DOHH2 (cell line): ENCODE measurements at regions not wholly inside any gene's neighbourhood (a gene's known extent, or its start where the extent isn't known, plus 50 kb on each side); places are given as distances from the start of the nearest gene placed in this dataset.

Experiments
- H3F3A ChIP-seq: fragments of 200-600 bp; sonication (generic), shearing (Covaris generic); 2 replicates; pipeline ENCODE4 v1.6.0; 2016; ENCODE audit warnings: antibody characterized with exemption, mild to moderate bottlenecking; ENCODE audit not compliant: control insufficient read depth, insufficient read depth
- H3K27ac ChIP-seq: fragments of 200-600 bp; sonication (generic); 2 replicates; pipeline ENCODE4 v1.5.1; 2014; ENCODE audit warnings: low read depth, mild to moderate bottlenecking, low read length, moderate library complexity
- H3K27me3 ChIP-seq: fragments of 200-600 bp; sonication (generic); 2 replicates; pipeline ENCODE4 v1.6.1; 2014; ENCODE audit warnings: mild to moderate bottlenecking, low read length, mixed read lengths; ENCODE audit not compliant: control insufficient read depth
- H3K36me3 ChIP-seq: fragments of 200-600 bp; sonication (generic); 2 replicates; pipeline ENCODE4 v1.6.1; 2014; ENCODE audit warnings: mild to moderate bottlenecking, low read length, moderate library complexity, mixed read lengths; ENCODE audit not compliant: control insufficient read depth
- H3K4me1 ChIP-seq: fragments of 200-600 bp; sonication (generic); 2 replicates; pipeline ENCODE4 v1.6.1; 2014; ENCODE audit warnings: mild to moderate bottlenecking, low read length, mixed read lengths; ENCODE audit not compliant: control insufficient read depth
- H3K4me2 ChIP-seq: fragments of 200-600 bp; sonication (generic); 2 replicates; pipeline ENCODE4 v1.6.0; 2014; ENCODE audit warnings: mild to moderate bottlenecking, low read length, moderate library complexity
- H3K4me3 ChIP-seq: fragments of 200-600 bp; sonication (generic); 2 replicates; pipeline ENCODE4 v1.5.1; 2014; ENCODE audit warnings: mild to moderate bottlenecking, low read length, mixed read lengths
- H3K79me2 ChIP-seq: fragments of 200-600 bp; sonication (generic); 2 replicates; pipeline ENCODE4 v1.6.1; 2014; ENCODE audit warnings: mild to moderate bottlenecking, low read length, mixed read lengths; ENCODE audit not compliant: control insufficient read depth
- H3K9me2 ChIP-seq: fragments of 200-600 bp; sonication (generic); replicated peaks from 2 replicates; pipeline ENCODE4 v1.6.1; 2014; ENCODE audit warnings: mild to moderate bottlenecking, low read length, mixed read lengths; ENCODE audit not compliant: control insufficient read depth
- H3K9me3 ChIP-seq: fragments of 200-600 bp; sonication (generic); 2 replicates; pipeline ENCODE4 v1.6.1; 2014; ENCODE audit warnings: antibody characterized with exemption, low read length, mixed read lengths; ENCODE audit not compliant: control insufficient read depth, insufficient read depth
- H4K20me1 ChIP-seq: fragments of 200-600 bp; sonication (generic); 2 replicates; pipeline ENCODE4 v1.6.0; 2014; ENCODE audit warnings: low read depth, mild to moderate bottlenecking, antibody characterized with exemption, low read length, moderate library complexity; ENCODE audit not compliant: control insufficient read depth, insufficient read depth
- EZH2phosphoT487 ChIP-seq: fragments of 200-600 bp; sonication (generic); IDR thresholded peaks from 2 replicates; pipeline ENCODE4 v1.6.1; 2017; ENCODE audit warnings: borderline replicate concordance, mild to moderate bottlenecking, antibody characterized with exemption, low read length, moderate library complexity, mixed read lengths
- TF ChIP-seq, protein P1 (sequence below): fragments of 200-600 bp; sonication (generic); IDR thresholded peaks from one replicate; pipeline ENCODE4 v1.5.1; 2014; ENCODE audit warnings: antibody characterized with exemption, mild to moderate bottlenecking, low read depth, low read length; ENCODE audit not compliant: poor library complexity, severe bottlenecking

DNA sequence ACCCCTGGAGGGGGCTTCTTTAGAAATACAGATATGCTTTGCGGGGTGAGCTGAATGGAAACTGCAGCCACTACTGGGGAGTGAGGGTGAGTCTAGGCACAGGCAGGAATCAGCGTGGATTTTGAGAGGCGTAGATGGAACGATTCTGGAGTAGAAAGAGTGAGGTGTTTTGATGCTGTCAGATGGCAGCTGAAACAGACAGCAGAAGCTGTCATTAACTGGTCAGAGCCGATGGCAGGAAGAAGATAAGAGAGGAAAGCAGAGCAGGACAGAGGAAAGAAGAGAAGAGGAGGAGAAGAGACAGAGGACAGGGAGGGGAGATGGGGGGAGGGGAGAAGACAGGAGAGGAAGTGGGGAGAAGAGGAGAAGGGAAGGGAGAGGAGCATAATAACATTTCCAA, 138.5 kb downstream of the LRIG2 start:
- H3K27ac ChIP-seq: no peak overlapping the region
- H3K9me2 ChIP-seq: no peaks in the 10 kb centered on the region
- no peaks in the 10 kb centered on the region for H4K20me1 ChIP-seq
- H3K4me3 ChIP-seq: no peak overlapping the region
- H3K9me3 ChIP-seq: no peaks in the 10 kb centered on the region
- no peaks in the 10 kb centered on the region for H3K79me2 ChIP-seq
- H3K27me3 ChIP-seq: peaks cover 6% of the 10 kb centered on the region; the same call in 1 of the 2 replicates
- H3K36me3 ChIP-seq: no peaks in the 10 kb centered on the region
- H3F3A ChIP-seq: no peaks in the 10 kb centered on the region
- H3K4me2 ChIP-seq: no peak overlapping the region
- no peak for TF ChIP-seq EZH2phosphoT487
- TF ChIP-seq, protein P1, sequence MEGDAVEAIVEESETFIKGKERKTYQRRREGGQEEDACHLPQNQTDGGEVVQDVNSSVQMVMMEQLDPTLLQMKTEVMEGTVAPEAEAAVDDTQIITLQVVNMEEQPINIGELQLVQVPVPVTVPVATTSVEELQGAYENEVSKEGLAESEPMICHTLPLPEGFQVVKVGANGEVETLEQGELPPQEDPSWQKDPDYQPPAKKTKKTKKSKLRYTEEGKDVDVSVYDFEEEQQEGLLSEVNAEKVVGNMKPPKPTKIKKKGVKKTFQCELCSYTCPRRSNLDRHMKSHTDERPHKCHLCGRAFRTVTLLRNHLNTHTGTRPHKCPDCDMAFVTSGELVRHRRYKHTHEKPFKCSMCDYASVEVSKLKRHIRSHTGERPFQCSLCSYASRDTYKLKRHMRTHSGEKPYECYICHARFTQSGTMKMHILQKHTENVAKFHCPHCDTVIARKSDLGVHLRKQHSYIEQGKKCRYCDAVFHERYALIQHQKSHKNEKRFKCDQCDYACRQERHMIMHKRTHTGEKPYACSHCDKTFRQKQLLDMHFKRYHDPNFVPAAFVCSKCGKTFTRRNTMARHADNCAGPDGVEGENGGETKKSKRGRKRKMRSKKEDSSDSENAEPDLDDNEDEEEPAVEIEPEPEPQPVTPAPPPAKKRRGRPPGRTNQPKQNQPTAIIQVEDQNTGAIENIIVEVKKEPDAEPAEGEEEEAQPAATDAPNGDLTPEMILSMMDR: no peak
- H3K4me1 ChIP-seq: no peaks in the 10 kb centered on the region

DNA sequence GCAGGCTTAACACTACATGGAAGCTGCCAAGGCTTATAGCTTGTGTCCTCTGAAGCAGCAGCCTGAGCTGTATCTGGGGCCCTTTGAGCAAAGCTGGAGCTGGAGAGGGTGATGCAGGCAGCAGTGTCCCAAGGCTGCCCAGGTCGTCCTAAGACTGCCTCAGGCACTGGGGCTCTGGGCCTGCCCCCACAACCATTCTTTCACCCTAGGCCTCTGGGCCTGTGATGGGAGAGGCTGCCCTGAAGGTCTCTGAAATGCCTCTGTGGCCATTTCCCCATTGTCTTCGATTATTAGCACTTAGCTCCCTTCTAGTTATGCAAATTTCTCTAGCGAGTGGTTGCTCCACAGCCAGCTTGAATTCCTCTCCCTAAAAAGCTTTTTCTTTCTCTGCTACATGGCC, 142.0 kb downstream of the LRIG2 start:
- Histone ChIP-seq H3K4me2 (no peak overlapping the region), H3K9me3 (no peaks in the 10 kb centered on the region), H3F3A (no peaks in the 10 kb centered on the region), H3K36me3 (no peaks in the 10 kb centered on the region), H4K20me1 (no peaks in the 10 kb centered on the region), H3K4me1 (no peaks in the 10 kb centered on the region), H3K27me3 (peaks cover 2% of the 10 kb centered on the region; the same call in 1 of the 2 replicates), H3K27ac (no peak overlapping the region), H3K9me2 (no peaks in the 10 kb centered on the region), H3K79me2 (no peaks in the 10 kb centered on the region), H3K4me3 (no peak overlapping the region)
- TF ChIP-seq, protein P1: no peak
- no peak for TF ChIP-seq EZH2phosphoT487

DNA sequence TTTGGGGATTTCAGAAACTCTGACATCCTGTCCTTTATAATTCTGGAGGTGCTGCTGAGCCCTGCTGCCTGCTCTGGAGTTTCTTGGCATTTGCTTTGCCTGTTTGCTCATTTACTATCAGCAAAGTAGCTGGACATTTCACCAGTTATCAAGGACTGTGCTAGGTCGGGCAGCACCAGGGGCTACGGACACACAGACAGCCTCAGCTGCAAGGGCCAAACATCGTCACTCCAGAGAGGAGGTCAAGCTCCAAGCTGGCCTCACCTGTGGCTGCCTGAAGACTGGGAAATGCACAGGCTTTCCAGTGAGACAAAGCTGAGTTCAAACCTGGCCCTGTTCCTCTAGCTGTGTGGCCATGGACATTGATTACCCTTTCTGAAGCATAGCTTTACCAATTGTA, 143.7 kb downstream of the LRIG2 start:
- Histone ChIP-seq H3K27me3 (no peaks in the 10 kb centered on the region), H3K36me3 (no peaks in the 10 kb centered on the region), H4K20me1 (no peaks in the 10 kb centered on the region), H3K4me2 (no peak overlapping the region), H3K4me1 (no peaks in the 10 kb centered on the region), H3K9me2 (no peaks in the 10 kb centered on the region), H3K4me3 (no peak overlapping the region), H3F3A (no peaks in the 10 kb centered on the region), H3K79me2 (no peaks in the 10 kb centered on the region), H3K27ac (no peak overlapping the region), H3K9me3 (no peaks in the 10 kb centered on the region)
- TF ChIP-seq, protein P1: no peak
- TF ChIP-seq EZH2phosphoT487: no peak
